NCI-H2196 (cell line): ENCODE measurements at regions not wholly inside any gene's neighbourhood (a gene's known extent, or its start where the extent isn't known, plus 50 kb on each side); places are given as distances from the start of the nearest gene placed in this dataset.
"Not testable (repeated sequence)": the region's sequence is repeated elsewhere in the genome, so short reads cannot be mapped to it uniquely, and the experiment has no call there.

Source experiments
- DNase-seq: peaks from one replicate; lab custom pipeline; 2025; ENCODE audit not compliant: unreplicated experiment; lab: John Stamatoyannopoulos, UW

DNA sequence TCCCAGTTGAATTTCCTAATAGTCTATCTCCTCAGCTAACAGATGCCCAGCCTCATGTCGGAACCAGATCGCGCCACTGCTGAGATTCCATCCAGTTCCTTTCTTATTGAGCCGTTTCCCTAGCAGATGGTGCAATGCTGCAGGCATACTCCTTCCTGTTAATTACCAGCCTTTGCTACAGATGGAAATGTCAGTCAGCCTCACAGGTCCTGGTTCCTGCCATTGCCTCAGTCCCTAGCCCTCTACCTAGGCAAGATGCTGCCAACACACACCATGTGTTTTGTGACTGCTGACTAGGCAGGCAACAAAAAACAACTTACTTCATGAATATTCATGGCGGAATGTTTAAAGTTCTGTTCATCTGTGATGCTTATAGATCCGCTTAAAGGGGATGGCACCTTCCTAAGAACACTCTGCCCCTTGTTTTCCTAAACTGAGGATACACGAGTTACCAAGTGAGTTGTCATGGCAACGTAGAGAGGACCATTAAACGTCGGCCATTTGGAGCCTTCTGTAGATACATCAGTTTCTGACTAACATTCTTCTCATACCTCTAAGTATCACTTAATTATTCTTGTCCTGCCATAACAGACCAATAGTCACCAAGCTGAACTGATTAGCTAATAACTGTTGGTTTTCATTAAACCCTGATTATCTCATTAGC lies 749.5 kb downstream of the RNF144A start:
- no peak for DNase-seq

DNA sequence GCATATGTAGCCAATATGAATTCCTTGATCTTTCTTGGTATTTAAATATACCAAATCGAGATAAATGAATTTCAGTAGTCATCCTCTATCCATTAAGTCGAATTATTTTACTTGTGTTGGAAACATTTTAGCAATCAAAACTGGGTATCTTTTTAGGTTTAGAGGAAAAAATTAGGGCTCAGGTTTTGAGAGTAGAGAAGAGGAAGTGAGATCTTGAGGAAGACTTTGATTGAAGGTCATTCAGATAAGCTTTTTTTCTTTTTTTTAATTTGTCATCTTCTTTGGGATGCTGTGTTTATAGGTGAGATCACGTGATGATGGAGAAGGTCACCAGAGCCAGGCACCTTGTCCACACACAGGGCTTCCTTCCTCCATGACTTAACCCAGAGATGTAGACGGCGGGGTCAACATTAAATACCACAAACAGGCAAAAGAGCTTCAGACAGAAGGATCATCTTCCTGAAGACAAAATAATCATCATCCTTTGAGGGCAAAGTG lies 750.1 kb downstream of the RNF144A start:
- DNase-seq, result no peak

DNA sequence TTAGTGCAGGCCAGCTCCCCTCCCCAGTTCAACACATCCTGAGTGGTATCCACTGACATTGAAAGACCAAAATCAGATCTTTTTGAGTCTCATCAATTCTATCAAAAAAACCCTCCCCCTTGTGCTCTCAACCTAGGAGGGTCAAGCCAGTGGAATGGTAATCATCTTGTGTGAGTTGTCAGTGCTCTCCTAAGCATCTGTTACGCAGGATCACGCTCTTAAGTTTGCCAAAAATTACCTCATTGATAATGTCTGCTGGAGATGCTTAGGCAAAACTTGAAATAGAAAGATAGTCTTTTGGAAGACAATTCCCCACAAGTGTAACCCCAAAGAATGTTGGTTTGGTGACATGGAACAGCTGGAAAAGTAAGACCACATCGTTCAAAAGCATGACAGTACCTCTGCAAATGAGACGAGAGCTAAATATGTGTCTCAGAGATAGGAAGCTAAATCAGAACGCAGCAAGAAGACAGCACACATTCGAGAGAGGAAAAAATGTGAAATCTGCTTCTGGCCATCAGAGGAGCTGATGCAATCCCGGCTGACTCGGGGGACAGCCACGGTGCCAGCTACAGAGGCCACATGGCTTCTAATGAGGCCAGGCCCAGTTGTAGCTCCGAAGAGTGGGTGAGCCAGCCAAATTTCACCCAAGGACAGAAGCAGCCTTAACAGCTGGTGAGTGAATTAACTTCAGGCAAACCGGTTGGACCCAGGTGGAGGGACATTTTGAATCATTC lies 753.9 kb downstream of the RNF144A start:
- no peak for DNase-seq

DNA sequence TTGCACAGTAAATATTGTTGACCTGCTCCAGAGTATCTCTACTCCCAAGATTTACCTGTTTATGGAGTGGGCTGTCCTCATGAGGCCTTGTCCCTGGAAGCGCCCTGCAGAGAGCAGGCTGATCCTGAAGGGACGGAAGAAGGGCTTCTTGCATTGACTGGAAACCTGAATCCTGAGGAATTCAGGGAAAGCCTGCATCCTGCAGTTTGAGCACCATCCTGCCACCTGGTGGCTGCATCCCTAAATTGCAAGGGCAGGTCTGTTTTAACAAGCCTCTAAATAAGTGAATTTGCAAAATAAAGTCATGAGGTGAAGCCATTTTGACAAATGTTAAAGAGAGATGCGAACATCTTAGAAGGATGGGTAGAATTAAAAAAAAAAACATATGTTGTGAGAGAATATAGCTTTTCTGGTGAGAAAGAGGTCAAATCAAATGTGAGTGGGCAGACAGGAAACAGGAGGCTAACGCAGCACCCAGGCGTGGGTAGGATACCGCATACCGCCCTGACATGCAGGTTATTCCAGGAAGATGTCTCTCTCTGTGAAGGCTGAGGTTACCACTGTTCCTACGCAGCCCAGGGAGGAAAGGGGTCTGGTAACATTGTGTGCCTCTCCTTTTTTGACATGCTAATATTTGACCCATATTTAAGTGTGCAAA lies 754.9 kb downstream of the RNF144A start:
- no peak for DNase-seq

DNA sequence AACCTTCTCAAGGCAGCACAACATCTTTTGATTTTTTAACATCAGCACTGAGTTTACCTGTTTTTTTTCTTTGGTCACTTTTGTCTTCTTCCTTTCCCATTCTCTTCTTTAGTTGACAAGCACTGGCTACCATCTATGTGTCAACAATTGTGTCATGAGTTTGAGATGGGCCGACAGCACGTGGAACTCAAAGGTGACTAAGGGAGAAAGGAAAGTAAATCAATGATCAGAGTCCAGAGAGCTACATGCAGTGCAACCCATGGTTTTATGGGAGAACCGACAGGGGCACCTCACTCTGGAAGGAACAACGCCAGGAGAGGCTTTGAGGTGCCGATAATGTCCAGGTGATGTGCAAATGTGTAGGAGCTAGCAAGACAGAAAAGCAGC lies 755.5 kb downstream of the RNF144A start:
- no peak for DNase-seq

DNA sequence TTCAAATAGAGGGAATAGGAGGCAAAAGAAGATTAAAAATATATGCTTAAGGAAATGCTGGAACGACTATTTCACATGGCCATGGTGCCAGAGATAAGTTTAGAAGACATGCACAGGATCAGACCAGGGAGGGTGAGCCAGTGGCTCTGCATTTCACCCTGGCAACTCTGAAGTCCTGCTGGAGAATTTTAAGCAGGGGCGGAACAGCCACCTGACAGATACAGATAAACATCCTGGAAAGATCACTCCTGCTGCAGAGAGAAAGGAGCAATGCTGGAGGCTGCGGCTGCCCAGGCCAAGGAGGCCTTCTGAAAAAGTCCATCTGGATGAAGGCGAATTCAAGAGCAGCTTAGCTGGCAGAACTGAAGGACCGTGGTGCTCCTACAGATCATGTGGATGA lies 755.9 kb downstream of the RNF144A start:
- DNase-seq, result no peak

DNA sequence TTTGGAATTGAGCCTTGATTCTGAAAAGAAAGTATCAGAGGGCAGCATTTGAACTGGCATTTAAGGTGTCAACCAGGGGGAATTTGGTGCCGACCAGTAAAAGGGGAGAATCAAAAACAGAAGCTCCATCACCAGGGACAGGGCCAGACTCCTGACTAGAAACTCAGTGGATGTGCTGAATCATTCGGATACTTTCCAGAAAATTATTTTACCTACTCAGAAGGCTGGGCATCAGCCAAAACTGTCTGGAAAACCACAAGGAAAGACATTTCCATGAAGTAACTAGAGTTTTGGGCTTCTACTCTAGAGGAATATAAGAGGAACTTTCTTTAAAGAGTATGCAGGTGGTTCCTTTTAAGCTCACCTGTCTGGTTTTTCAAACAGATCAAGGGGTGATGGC lies 756.6 kb downstream of the RNF144A start:
- no peak for DNase-seq

DNA sequence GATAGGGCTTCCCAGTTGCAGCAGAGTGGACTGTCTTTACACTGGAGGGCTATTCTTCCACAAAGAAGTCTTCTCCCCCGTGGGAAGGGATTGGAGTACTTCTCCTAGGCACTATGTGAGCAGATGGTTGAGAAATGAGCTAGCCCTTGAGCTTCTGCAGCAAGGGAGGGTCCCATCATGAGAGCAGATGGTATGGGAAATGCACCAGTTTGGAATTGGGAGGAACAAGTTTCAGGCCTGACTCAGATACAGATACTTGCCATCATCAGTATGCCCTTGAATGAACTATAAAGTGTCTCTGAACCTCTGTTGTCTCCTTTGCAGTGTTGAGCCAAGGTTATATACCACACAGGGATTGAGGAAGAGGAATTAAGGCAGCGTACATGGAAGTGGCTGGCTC lies 757.4 kb downstream of the RNF144A start:
- no peak for DNase-seq

DNA sequence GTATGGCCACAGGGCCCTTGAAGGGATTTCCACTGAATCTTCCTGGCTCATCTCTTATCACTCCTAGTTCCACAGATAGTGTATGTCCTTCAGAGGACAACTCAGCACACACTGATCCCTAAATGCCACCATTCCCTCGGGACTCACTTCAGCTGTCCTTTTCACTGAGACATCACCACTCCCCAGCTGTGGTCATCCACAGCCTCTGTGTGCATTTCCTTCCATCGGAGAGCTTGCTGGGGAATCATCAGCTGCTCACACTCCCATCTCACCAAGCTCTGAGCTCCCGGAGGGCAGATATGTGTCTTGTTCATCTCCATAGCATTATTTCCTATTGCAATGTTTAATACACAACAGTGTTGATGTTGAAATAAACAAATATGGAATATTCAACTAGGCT lies 759.5 kb downstream of the RNF144A start:
- DNase-seq, result no peak

DNA sequence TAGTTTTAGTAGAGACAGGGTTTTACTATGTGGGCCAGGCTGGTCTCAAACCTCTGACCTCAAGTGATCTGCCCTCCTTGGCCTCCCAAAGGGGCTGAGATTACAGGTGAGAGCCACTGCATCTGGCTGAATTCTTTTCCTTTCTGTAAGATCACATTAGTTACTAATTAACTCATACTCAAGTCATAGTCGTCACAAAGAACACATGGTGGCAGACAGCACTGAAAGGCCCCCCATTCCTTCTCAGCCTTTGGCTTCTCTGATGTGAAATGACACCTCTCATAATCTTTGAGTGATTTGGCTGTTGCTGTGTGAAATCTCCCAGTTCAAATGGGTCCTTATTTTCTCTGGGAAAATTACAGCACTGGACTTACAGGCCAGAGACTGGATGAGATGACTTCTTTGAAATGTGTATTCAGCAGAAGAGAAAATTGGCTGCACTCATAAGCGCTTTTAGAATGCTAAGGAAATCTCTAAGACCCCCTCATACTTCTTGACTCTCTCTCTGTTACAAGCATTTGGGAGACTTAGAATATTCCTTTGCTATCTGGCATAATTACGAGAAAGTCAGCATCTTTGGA lies 764.8 kb downstream of the RNF144A start:
- no peak for DNase-seq

DNA sequence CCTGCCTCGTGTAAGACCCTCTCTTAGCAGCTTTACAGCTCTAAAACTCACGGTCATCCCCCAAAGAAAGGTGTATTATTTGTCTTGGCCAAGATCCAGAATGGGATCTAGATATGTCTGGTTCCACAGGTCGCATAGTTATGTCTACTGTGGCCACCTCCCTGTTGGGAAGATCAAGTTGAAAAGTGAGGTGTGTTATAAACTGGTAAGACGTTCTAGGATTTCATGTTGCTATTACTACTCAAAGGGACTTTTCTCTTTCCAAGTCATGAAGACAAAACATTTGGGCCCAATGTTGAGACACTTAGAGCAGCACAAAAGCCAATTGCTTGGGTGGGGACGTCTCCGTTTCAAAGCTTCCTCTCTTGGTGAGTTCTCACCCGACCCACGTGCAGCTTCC lies 766.0 kb downstream of the RNF144A start:
- no peak for DNase-seq

DNA sequence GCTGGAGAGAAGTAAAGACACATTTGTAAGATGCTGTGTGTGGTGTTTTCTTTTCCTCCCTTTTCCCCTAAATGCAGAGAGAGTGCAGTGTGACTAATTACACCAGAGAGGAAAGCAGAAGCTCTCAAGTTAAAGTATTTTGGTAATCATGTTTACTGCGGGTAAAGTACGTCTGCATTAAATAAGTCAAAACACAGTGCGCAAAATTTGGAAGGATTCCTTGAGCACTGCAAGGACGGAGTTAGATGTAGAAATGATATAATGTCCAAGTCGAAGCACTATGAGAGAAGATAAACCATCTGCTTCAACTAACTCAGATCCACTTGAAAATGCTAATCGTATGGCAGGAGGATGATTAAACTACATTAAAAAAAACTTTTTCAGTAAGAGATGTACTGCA lies 766.5 kb downstream of the RNF144A start:
- DNase-seq, result no peak

DNA sequence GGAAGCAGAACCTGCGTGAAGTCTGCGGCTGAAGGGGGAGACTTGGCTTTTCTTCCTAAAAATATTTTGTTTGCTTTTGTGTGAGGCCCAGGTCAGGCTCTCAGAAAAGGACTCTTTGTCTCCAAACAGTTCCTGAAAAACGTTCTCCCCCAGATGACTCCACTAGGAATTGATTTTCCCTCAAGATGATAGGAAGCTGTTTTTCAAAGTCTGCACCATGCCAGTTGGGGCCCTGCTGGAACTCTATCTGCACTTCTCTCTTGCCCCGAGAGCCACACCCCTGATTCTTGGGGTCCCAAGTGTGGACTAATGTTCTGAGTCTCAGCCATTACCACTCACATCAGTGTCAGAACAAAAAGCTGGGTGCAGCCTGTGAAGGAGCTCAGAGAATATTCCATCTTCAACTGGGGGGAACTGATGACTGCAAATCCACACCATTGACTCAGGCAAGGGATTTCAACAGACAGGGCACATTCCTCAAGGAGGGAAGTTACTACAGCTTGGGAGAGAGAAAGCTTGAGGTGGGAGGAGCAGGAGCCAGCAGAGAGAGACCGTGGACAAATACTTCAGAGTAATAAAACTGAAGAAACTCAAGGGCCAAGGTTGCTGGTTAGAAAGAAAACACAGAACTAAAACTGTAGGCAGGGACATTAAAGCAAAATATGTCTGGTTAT lies 768.3 kb downstream of the RNF144A start:
- no peak for DNase-seq

DNA sequence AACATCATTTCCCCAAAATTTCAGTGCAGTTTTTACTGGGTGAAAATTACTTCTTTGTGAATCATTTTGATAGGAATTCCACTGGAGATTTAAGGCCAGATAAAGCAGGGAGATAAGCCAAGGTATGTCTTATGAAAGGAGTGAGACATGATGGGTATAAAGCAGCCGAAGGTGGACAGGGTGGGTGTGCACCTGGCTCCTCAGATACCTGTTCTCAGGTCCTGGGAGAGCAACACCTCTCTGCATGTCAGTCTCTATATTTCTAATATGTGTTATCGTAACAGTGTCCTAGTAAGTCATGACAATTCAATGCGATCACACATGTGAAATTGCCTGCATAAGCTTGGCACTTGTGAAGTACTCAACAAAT lies 768.8 kb downstream of the RNF144A start:
- DNase-seq, result no peak

DNA sequence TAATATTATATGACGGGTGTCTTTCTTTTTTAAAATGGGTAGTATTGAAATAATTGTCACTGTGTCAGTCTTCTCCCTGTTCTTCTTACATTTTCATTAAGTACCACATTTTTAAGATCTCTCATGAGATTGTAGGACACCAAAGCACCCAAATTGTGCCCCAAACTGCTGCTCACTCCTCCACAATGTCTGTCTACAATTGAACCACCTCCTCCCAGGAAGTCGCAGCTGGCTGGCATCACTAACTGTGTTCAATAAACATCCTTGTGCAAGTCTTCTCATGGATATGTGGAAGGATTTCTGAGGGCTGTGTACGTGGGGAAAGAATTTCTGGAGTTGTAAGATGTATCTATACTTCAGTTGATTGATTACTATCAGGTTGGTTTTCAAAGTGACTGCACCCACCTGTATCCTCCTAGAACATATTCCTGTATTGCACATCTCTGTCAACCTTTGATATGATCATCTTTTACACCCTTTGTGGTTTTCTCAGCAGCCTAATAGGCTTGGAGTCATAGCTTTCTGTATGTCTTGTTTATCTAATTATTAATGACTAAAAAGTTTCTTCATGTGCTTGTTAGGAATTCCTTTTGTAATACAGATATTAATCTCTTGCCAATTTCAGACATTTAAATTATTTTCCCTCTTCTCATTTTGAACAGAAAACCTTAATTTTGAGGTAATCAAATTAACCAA lies 774.9 kb downstream of the RNF144A start:
- no peak for DNase-seq

DNA sequence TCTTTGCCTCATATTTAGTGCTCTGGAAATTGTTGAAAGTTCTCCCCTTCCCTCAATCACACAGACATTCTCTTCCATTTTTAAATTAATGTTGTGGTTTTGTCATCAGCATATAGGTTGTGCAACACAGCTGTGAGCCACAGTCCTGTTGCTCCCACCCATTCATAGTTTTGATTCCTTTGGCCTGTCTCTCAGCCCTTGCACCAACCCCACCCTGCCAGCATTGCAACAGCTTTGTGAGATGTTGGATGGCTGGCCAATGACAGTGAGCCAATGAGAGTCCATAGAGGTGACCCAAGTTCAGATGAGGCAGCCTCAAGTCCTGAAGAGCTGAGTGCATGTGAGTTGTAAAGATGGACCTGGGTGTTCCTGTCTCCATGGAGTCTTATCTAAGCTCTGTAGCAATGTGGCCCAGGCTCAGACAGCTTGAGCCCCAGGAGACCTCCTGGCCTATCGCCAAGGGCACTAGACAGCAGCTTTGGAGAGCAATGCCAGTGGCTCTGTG lies 775.5 kb downstream of the RNF144A start:
- DNase-seq, result peak; percentile 5

DNA sequence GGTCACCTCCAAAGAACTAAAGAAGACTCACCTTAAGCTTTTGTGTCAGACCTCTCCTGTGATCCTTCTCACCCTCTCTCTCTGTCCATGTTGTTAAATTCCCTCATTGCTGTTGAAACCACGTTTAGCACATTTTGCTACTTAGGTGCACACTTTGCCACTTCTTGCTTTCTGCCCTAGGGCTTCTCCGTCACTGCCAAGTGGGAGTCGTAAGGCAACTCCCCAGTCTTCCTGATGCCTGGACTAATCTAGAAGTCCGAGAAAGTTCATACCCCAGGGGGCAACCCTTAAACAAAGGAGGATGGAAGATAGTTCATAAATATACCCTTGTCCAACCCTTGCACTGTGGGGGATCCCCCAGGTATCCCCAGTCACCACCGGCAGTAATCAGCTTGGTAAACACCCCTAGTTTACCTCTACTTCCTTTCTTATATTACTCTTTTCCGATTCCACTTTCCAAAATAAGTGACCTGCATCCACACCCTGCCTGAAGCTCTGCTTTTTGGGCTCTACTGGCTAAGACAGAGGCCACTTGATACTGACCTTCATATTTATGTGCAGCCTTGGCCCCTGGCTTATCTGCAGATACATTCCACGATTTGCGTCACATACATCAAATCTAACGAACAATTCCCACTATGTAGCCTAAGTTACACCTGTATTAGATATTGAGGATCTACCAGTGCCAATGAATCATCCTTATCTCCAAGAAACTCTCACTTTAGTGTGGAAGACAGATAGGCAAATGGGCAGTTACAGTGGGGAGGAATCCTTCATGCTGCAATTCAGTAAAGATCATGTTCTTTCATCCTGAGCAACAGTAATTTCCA lies 776.2 kb downstream of the RNF144A start:
- DNase-seq, result no peak

DNA sequence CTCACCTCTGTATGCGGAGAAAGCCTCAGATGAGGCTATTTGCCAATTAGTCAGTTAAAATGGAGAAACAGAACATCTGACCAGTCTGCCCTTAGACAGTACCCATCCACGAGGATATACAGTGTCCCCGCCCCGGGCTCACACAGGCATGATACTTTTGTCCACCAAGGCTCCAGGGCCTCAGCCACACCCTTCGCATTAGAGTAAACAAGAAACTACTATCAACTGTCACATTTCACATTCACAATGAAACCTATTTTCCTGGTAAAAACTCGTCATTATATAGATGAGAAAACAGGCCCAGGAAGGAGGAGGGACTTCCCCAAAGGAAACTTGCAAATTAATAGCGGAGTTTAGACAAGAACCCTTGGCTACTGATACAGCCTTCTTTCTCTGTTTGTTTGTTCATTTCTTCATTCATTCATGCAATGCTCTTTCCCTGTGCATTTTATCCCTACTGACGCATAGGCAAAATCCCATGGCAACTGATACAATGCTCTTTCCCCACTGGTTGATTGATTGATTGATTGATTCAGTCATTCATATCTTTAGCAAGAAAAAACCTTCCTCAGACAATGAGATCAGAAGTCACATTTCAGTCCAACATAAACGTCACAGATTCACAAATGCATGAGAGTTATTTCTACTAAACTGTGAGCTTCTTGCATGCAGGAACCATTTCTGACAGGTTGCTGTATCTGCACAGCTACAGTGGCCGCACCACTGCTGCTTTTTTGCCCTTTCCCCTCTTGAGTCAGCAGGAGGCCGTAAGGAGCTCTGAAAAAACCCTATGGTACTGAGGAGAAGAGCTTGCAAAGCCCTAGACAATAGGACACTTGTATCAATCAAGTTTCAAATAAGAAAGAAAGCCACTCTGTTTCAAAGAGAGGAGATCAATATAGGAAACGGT lies 777.1 kb downstream of the RNF144A start:
- no peak for DNase-seq

DNA sequence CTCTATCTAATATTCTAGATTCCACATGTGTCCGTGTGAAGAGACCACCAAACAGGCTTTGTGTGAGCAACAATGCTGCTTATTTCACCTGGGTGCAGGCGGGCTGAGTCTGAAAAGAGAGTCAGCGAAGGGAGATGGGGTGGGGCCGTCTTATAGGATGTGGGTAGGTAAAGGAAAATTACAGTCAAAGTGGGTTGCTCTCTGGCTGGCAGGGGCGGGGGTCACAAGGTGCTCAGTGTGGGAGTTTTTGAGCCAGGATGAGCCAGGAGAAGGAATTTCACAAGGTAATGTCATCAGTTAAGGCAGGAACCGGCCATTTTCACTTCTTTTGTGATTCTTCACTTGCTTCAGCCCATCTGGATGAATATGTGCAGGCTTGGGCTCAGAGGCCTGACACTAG lies 779.3 kb downstream of the RNF144A start:
- not testable (repeated sequence) for DNase-seq
